Upper lobe of left lung (tissue), 6 donors: ENCODE measurements at regions not wholly inside any gene's neighbourhood (a gene's known extent, or its start where the extent isn't known, plus 50 kb on each side); places are given as distances from the start of the nearest gene placed in this dataset.
A peak's percentile ranks its signal among the peaks of the same experiment; 100 is the strongest.

ENCODE experiments used
- ATAC-seq, 2 donors: fragments of 200-7000 bp; cut with Tn5 transposase; one replicate each; pipeline ENCODE4 v1.9.1; 2022; ENCODE audit warnings: mild to moderate bottlenecking in 2 of 2, moderate library complexity in 2 of 2; ENCODE audit not compliant: low FRiP score in 2 of 2
- DNase-seq, 2 donors: peaks; one replicate each; pipeline ENCODE4 v3.0.0-alpha.2; 2019 to 2020
- H3K27ac ChIP-seq, 4 donors: fragments of 200-600 bp; sonication (generic); one replicate each; pipeline ENCODE4 v1.5.1; 2016 to 2019
- H3K27me3 ChIP-seq, 4 donors: fragments of 200-600 bp; sonication (generic); one replicate each; pipeline ENCODE4 v1.5.1; 2017 to 2019
- H3K36me3 ChIP-seq, 4 donors: fragments of 200-600 bp; sonication (generic); one replicate each; pipeline ENCODE4 v1.5.1; 2016 to 2019
- H3K4me1 ChIP-seq, 4 donors: fragments of 200-600 bp; sonication (generic); one replicate each; pipeline ENCODE4 v1.5.1; 2018 to 2019
- H3K4me3 ChIP-seq, 4 donors: fragments of 200-600 bp; sonication (generic); one replicate each; pipeline ENCODE4 v1.5.1; 2017 to 2019; ENCODE audit warnings: mild to moderate bottlenecking in 2 of 4, moderate library complexity in 1 of 4
- H3K9me3 ChIP-seq, 4 donors: fragments of 200-600 bp; sonication (generic); one replicate each; pipeline ENCODE4 v1.5.1; 2018 to 2019
- EP300 ChIP-seq, 4 donors: sonication (generic); formaldehyde crosslinking; IDR thresholded peaks; one replicate each; pipeline ENCODE4 v1.5.1; 2017; ENCODE audit warnings: antibody characterized with exemption in 4 of 4, control low read depth in 2 of 4
- POLR2A ChIP-seq, 4 donors: fragments of 450-650 bp; IDR thresholded peaks; one replicate each; pipeline ENCODE4 v1.5.1; 2016 to 2017; ENCODE audit warnings: antibody characterized with exemption in 4 of 4, mild to moderate bottlenecking in 2 of 4
- POLR2AphosphoS5 ChIP-seq, 2 donors: sonication (generic); formaldehyde crosslinking; IDR thresholded peaks; one replicate each; pipeline ENCODE4 v1.5.1; 2017; ENCODE audit warnings: antibody characterized with exemption in 2 of 2
- WGBS, 2 donors: methylation state at CpG; one replicate each; pipeline ENCODE4 v1.1.5; 2017 to 2018; 5-methylcytosine and 5-hydroxymethylcytosine counted together
- TF ChIP-seq, protein P1 (sequence below), 6 experiments: fragments of 450-650 bp in 4 of 6; fragments of 200-600 bp in 2 of 6; sonication (generic) in 2 of 6; IDR thresholded peaks; one replicate each; pipeline ENCODE4 v1.5.1; 2016 to 2019; ENCODE audit warnings: antibody characterized with exemption in 6 of 6
- donor health status: DM: no; HTN: no; CAD: no; lungs with moderate emphysema.
- donor health status: DM: no; HTN: yes; CAD: no; lungs with severe emphysema.

DNA sequence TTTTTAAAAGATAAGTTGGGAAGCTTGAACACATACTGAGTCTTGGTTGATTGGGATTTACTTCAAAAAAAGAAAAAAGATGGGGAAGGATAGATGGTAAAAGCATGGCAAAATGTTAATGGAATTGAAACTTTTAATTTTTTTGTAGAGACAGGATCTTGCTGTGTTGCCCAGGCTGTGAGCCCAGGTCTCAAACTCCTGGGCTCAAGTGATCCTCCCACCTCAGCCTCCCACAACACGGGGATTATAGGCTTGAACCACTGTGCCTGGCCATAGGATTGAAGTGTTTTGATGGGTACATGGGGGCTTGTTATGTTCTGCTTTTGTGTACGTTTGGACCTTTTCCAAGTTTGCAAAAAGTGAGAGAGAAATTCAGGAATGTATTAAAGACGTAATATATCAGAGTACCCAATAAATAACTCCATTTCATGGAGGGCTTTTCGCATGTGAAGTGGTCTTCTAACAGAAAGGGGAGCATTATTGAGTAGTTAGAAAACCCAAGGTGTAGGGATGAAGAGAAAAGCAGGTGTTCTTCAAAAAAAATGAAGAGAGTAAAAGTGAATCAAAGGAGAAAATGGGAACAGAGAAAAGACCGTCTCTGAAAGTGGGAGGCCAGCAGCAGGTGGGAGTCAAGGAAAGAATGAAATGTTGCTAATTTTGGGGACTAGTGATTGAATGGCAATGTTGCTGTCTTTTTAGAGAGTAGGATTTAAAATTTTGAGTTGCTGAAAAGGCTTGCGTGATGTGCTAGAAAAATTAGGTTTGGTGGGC, 55.2 kb downstream of the GARRE1 start:
- TF ChIP-seq POLR2A (IDR thresholded peaks at IDR 0.05): no peak
- no peak for TF ChIP-seq POLR2AphosphoS5 (IDR thresholded peaks at IDR 0.05)
- Histone ChIP-seq H3K4me3 (no peak overlapping the region), H3K9me3 (no peaks in the 10 kb centered on the region), H3K27ac (peak overlapping the region in 3 of 4 donors; percentile 1 to 74 (median 50)), H3K36me3 (peaks cover 0 to 13% (median 0%) of the 10 kb centered on the region in 4 donors), H3K4me1 (peaks cover 6 to 51% (median 20%) of the 10 kb centered on the region in 4 donors), H3K27me3 (no peaks in the 10 kb centered on the region)
- DNase-seq (no peak), ATAC-seq (no peak)
- 91 to 92% methylated on average over 6 of the region's 6 CpGs for WGBS, 2 donors

DNA sequence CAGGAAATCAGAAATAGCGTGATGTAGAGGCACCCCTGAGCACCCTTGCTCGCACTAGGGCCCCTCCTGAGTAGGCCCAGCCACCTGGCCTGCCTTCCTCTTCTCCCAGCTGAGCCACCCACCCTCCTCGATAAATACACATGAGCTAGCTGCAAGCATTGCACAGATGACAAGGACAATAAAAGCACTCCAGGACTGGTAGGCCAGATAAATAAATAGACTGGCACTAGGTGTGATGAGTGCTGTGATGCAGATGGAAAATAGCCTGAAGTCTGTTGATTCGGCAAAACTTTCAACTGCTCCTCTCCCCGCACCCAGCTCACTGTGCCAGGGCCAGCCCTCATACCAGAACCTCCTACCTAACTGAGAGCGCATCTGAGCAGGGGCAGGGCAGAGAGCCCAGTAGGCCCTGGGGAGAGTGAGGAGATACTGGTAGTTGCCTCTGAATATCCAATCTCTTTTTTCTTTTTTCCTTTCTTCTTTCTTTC, 54.5 kb upstream of the GPI start:
- no peak for DNase-seq
- WGBS, 2 donors: 81% methylated on average over 6 of the region's 6 CpGs
- H3K36me3 ChIP-seq: peaks cover 0 to 3% (median 0%) of the 10 kb centered on the region in 4 donors
- H3K27me3 ChIP-seq: no peaks in the 10 kb centered on the region
- TF ChIP-seq, protein P1, sequence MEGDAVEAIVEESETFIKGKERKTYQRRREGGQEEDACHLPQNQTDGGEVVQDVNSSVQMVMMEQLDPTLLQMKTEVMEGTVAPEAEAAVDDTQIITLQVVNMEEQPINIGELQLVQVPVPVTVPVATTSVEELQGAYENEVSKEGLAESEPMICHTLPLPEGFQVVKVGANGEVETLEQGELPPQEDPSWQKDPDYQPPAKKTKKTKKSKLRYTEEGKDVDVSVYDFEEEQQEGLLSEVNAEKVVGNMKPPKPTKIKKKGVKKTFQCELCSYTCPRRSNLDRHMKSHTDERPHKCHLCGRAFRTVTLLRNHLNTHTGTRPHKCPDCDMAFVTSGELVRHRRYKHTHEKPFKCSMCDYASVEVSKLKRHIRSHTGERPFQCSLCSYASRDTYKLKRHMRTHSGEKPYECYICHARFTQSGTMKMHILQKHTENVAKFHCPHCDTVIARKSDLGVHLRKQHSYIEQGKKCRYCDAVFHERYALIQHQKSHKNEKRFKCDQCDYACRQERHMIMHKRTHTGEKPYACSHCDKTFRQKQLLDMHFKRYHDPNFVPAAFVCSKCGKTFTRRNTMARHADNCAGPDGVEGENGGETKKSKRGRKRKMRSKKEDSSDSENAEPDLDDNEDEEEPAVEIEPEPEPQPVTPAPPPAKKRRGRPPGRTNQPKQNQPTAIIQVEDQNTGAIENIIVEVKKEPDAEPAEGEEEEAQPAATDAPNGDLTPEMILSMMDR (IDR thresholded peaks at IDR 0.05): no peak
- no peak for TF ChIP-seq POLR2AphosphoS5 (IDR thresholded peaks at IDR 0.05)
- no peak for TF ChIP-seq EP300 (IDR thresholded peaks at IDR 0.05)
- no peak for TF ChIP-seq POLR2A (IDR thresholded peaks at IDR 0.05)
- peak overlapping the region in 2 of 4 donors; percentile 58 to 72 for H3K27ac ChIP-seq
- H3K9me3 ChIP-seq: no peaks in the 10 kb centered on the region
- peaks cover 2 to 45% (median 18%) of the 10 kb centered on the region in 4 donors for H3K4me1 ChIP-seq
- H3K4me3 ChIP-seq: no peak overlapping the region
- no peak for ATAC-seq

DNA sequence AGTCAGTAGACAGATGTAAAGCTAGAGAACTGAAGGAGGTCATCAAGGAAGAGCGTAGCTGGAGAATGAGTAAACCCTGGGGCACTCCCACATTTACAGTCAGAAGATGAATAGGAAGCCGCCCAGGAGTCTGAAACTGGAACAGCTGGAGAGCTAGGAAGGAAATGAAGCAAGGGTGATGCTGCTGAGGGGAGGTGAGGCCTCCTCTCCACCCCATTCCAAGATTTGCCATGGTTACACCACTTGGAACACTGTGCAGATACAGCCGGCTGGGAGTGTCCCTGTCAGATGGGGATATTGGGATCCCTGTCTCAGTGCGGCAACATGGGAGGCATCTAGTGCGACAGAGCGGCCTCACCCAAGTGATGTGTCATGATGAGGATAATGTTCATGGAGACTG, 51.8 kb upstream of the GPI start:
- no peaks in the 10 kb centered on the region for H3K9me3 ChIP-seq
- no peaks in the 10 kb centered on the region for H3K36me3 ChIP-seq
- WGBS, 2 donors: 86 to 88% methylated on average over 6 of the region's 6 CpGs
- no peak overlapping the region for H3K27ac ChIP-seq
- ATAC-seq (peak; percentile 17 to 59), DNase-seq (no peak)
- TF ChIP-seq, protein P1 (IDR thresholded peaks at IDR 0.05): no peak
- H3K4me1 ChIP-seq: peaks cover 19 to 40% (median 28%) of the 10 kb centered on the region in 4 donors
- H3K27me3 ChIP-seq: no peaks in the 10 kb centered on the region
- H3K4me3 ChIP-seq: no peak overlapping the region

DNA sequence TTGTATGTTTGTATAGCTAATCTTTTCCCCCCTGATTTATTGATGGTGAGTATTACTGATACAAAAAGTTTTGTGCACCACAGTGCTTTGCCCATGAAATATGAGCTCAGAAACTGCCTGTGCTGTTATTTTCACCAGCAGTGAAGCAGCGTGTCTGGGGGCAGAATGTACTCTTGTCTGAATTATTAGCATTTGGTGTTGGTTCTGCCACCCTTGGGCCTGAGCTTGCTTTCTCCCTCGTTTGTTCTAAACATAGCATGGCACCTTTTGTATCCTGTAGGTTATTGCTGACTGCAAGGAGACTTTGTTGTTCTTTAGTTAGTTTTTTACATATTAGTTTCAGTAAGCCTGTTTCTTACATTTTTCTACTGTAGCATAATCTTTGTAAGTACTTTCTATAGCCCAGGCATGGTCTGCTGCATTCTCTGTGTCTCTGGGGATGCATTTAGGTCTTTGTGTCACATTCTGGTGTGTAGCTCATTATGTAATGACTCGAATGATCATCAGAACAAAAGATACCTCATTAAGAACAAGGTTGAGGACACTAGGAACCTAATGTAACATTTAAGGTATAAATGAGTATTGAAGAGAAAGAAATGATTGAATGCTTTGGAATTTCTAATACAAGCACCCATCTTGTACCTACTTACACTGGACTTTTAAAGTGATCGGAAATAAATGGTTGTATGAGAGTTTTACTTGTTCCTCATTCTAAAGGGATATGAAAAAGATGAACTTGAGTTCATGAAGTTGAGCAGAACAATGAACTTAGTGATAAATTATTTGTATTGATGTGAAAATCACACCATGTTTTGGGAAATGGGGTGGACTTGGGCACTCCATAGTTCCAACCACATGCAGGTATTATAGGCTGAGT, 50.3 kb upstream of the GPI start:
- no peak for ATAC-seq

More for the DNA sequence above, 50.3 kb upstream of the GPI start:
- H3K36me3 ChIP-seq: no peaks in the 10 kb centered on the region
- H3K9me3 ChIP-seq: no peaks in the 10 kb centered on the region
- H3K4me3 ChIP-seq: no peak overlapping the region
- 92 to 93% methylated on average over 4 of the region's 4 CpGs for WGBS, 2 donors
- no peak for TF ChIP-seq POLR2AphosphoS5 (IDR thresholded peaks at IDR 0.05)
- no peak for TF ChIP-seq POLR2A (IDR thresholded peaks at IDR 0.05)
- TF ChIP-seq, protein P1 (IDR thresholded peaks at IDR 0.05): no peak
- TF ChIP-seq EP300 (IDR thresholded peaks at IDR 0.05): no peak
- no peaks in the 10 kb centered on the region for H3K27me3 ChIP-seq
- H3K4me1 ChIP-seq: peaks cover 19 to 47% (median 38%) of the 10 kb centered on the region in 4 donors
- no peak for DNase-seq
- H3K27ac ChIP-seq: no peak overlapping the region
